ENCODE measurements at regions not wholly inside any gene's neighbourhood (a gene's known extent, or its start where the extent isn't known, plus 50 kb on each side); places are given as distances from the start of the nearest gene placed in this dataset.

GRCh38 chr12:125193376-125194152 is 128.3 kb downstream of the AACS start:
- peaks cover 45% of the 10 kb centered on the region for H3K27me3 Mint-ChIP-seq
- no peaks in the 10 kb centered on the region for H3K36me3 Mint-ChIP-seq (ENCODE audit: low read depth)
- ATAC-seq (no peak), DNase-seq (no peak)
- no peak overlapping the region for H3K27ac Mint-ChIP-seq
- H3K9me3 Mint-ChIP-seq: no peaks in the 10 kb centered on the region
- H3K4me3 Mint-ChIP-seq: no peak overlapping the region
- H3K4me1 Mint-ChIP-seq: no peaks in the 10 kb centered on the region

GRCh38 chr12:125194163-125194773 is 129.0 kb downstream of the AACS start:
- Mint-ChIP-seq H3K4me1 (no peaks in the 10 kb centered on the region), H3K27me3 (peaks cover 42% of the 10 kb centered on the region), H3K4me3 (no peak overlapping the region), H3K36me3 (ENCODE audit: low read depth) (no peaks in the 10 kb centered on the region), H3K9me3 (no peaks in the 10 kb centered on the region), H3K27ac (no peak overlapping the region)
- DNase-seq: no peak
- ATAC-seq: no peak

GRCh38 chr12:125194987-125195386 is 129.8 kb downstream of the AACS start:
- H3K4me3 Mint-ChIP-seq: no peak overlapping the region
- no peaks in the 10 kb centered on the region for H3K36me3 Mint-ChIP-seq (ENCODE audit: low read depth)
- ATAC-seq: no peak
- H3K9me3 Mint-ChIP-seq: no peaks in the 10 kb centered on the region
- no peak overlapping the region for H3K27ac Mint-ChIP-seq
- peaks cover 40% of the 10 kb centered on the region for H3K27me3 Mint-ChIP-seq
- no peak for DNase-seq
- no peaks in the 10 kb centered on the region for H3K4me1 Mint-ChIP-seq

- peaks cover 36% of the 10 kb centered on the region for H3K27me3 Mint-ChIP-seq
- no peak for DNase-seq
- no peak for ATAC-seq
- no peak overlapping the region for H3K4me3 Mint-ChIP-seq
- H3K27ac Mint-ChIP-seq: no peak overlapping the region
- no peaks in the 10 kb centered on the region for H3K36me3 Mint-ChIP-seq (ENCODE audit: low read depth)
- no peaks in the 10 kb centered on the region for H3K4me1 Mint-ChIP-seq
- H3K9me3 Mint-ChIP-seq: no peaks in the 10 kb centered on the region
These were observed 132.1 kb downstream of the AACS start for GRCh38 chr12:125197326-125197725.

GRCh38 chr12:125198652-125199051 is 133.4 kb downstream of the AACS start:
- Mint-ChIP-seq H3K9me3 (no peaks in the 10 kb centered on the region), H3K27ac (no peak overlapping the region), H3K36me3 (ENCODE audit: low read depth) (no peaks in the 10 kb centered on the region), H3K4me1 (no peaks in the 10 kb centered on the region), H3K4me3 (no peak overlapping the region), H3K27me3 (peaks cover 32% of the 10 kb centered on the region)
- DNase-seq: no peak
- no peak for ATAC-seq

- no peak for ATAC-seq
- H3K27ac Mint-ChIP-seq: no peak overlapping the region
- H3K4me3 Mint-ChIP-seq: no peak overlapping the region
- H3K36me3 Mint-ChIP-seq (ENCODE audit: low read depth): no peaks in the 10 kb centered on the region
- no peak for DNase-seq
- peaks cover 20% of the 10 kb centered on the region for H3K27me3 Mint-ChIP-seq
- H3K4me1 Mint-ChIP-seq: no peaks in the 10 kb centered on the region
- no peaks in the 10 kb centered on the region for H3K9me3 Mint-ChIP-seq
These were observed 135.9 kb downstream of the AACS start for GRCh38 chr12:125201090-125201489.

- DNase-seq (no peak), ATAC-seq (no peak)
- peaks cover 19% of the 10 kb centered on the region for H3K27me3 Mint-ChIP-seq
- no peaks in the 10 kb centered on the region for H3K9me3 Mint-ChIP-seq
- no peaks in the 10 kb centered on the region for H3K4me1 Mint-ChIP-seq
- no peak overlapping the region for H3K27ac Mint-ChIP-seq
- H3K4me3 Mint-ChIP-seq: no peak overlapping the region
- H3K36me3 Mint-ChIP-seq (ENCODE audit: low read depth): no peaks in the 10 kb centered on the region
These were observed 136.7 kb downstream of the AACS start for GRCh38 chr12:125201940-125202339.

GRCh38 chr12:125202421-125202820 is 137.2 kb downstream of the AACS start:
- H3K9me3 Mint-ChIP-seq: no peaks in the 10 kb centered on the region
- H3K4me3 Mint-ChIP-seq: no peak overlapping the region
- H3K36me3 Mint-ChIP-seq (ENCODE audit: low read depth): no peaks in the 10 kb centered on the region
- H3K4me1 Mint-ChIP-seq: no peaks in the 10 kb centered on the region
- peaks cover 19% of the 10 kb centered on the region for H3K27me3 Mint-ChIP-seq
- DNase-seq (no peak), ATAC-seq (no peak)
- H3K27ac Mint-ChIP-seq: no peak overlapping the region

- no peak for DNase-seq
These were observed 138.0 kb downstream of the AACS start for GRCh38 chr12:125203145-125203765.

GRCh38 chr12:125205386-125205785 is 140.2 kb downstream of the AACS start:
- Mint-ChIP-seq H3K4me1 (no peaks in the 10 kb centered on the region), H3K9me3 (no peaks in the 10 kb centered on the region), H3K27ac (no peak overlapping the region), H3K27me3 (peaks cover 12% of the 10 kb centered on the region), H3K36me3 (ENCODE audit: low read depth) (no peaks in the 10 kb centered on the region), H3K4me3 (no peak overlapping the region)
- ATAC-seq (no peak), DNase-seq (no peak)

More at GRCh38 chr12:125203145-125203765, 138.0 kb downstream of the AACS start:
- Mint-ChIP-seq H3K4me3 (no peak overlapping the region), H3K9me3 (no peaks in the 10 kb centered on the region), H3K36me3 (ENCODE audit: low read depth) (no peaks in the 10 kb centered on the region), H3K4me1 (no peaks in the 10 kb centered on the region), H3K27ac (no peak overlapping the region), H3K27me3 (peaks cover 19% of the 10 kb centered on the region)
- ATAC-seq: no peak

- Mint-ChIP-seq H3K27me3 (peaks cover 12% of the 10 kb centered on the region), H3K27ac (no peak overlapping the region), H3K9me3 (no peaks in the 10 kb centered on the region), H3K4me1 (no peaks in the 10 kb centered on the region), H3K36me3 (ENCODE audit: low read depth) (no peaks in the 10 kb centered on the region), H3K4me3 (no peak overlapping the region)
- DNase-seq: no peak
- no peak for ATAC-seq
These were observed 141.5 kb downstream of the AACS start for GRCh38 chr12:125206711-125207110.

GRCh38 chr12:125208334-125208733 is 143.1 kb downstream of the AACS start:
- no peak overlapping the region for H3K4me3 Mint-ChIP-seq
- no peak for DNase-seq
- H3K27me3 Mint-ChIP-seq: peaks cover 10% of the 10 kb centered on the region
- H3K27ac Mint-ChIP-seq: no peak overlapping the region
- no peaks in the 10 kb centered on the region for H3K36me3 Mint-ChIP-seq (ENCODE audit: low read depth)
- ATAC-seq: no peak
- H3K9me3 Mint-ChIP-seq: no peaks in the 10 kb centered on the region
- H3K4me1 Mint-ChIP-seq: no peaks in the 10 kb centered on the region

- ATAC-seq (no peak), DNase-seq (no peak)
- Mint-ChIP-seq H3K36me3 (ENCODE audit: low read depth) (no peaks in the 10 kb centered on the region), H3K9me3 (no peaks in the 10 kb centered on the region), H3K27me3 (peaks cover 10% of the 10 kb centered on the region), H3K4me3 (no peak overlapping the region), H3K4me1 (no peaks in the 10 kb centered on the region), H3K27ac (no peak overlapping the region)
These were observed 143.7 kb downstream of the AACS start for GRCh38 chr12:125208942-125209341.

- H3K27me3 Mint-ChIP-seq: peaks cover 10% of the 10 kb centered on the region
- no peak for DNase-seq
- no peaks in the 10 kb centered on the region for H3K9me3 Mint-ChIP-seq
- no peaks in the 10 kb centered on the region for H3K36me3 Mint-ChIP-seq (ENCODE audit: low read depth)
- H3K4me1 Mint-ChIP-seq: no peaks in the 10 kb centered on the region
- ATAC-seq: no peak
- no peak overlapping the region for H3K27ac Mint-ChIP-seq
- H3K4me3 Mint-ChIP-seq: no peak overlapping the region
These were observed 145.0 kb downstream of the AACS start for GRCh38 chr12:125210104-125210755.

- H3K9me3 Mint-ChIP-seq: no peaks in the 10 kb centered on the region
- DNase-seq (no peak), ATAC-seq (no peak)
- H3K4me3 Mint-ChIP-seq: no peak overlapping the region
- H3K27ac Mint-ChIP-seq: no peak overlapping the region
- H3K36me3 Mint-ChIP-seq (ENCODE audit: low read depth): no peaks in the 10 kb centered on the region
- H3K27me3 Mint-ChIP-seq: peaks cover 9% of the 10 kb centered on the region
- H3K4me1 Mint-ChIP-seq: no peaks in the 10 kb centered on the region
These were observed 146.2 kb downstream of the AACS start for GRCh38 chr12:125211464-125211863.
